H9 (cell line): ENCODE measurements at regions not wholly inside any gene's neighbourhood (a gene's known extent, or its start where the extent isn't known, plus 50 kb on each side); places are given as distances from the start of the nearest gene placed in this dataset.
A peak's percentile ranks its signal among the peaks of the same experiment; 100 is the strongest.

ENCODE experiments used
- DNase-seq: peaks from one replicate; pipeline ENCODE4 v3.0.0-alpha.2; 2017
- H2AFZ ChIP-seq: one replicate; pipeline ENCODE4 v1.6.1; 2013; ENCODE audit warnings: mild to moderate bottlenecking, low read length, control low read depth, moderate library complexity
- H2AK5ac ChIP-seq: 2 replicates; pipeline ENCODE4 v1.6.1; 2013; ENCODE audit warnings: low read length, control low read depth, mixed read lengths; ENCODE audit not compliant: insufficient read length
- H2BK120ac ChIP-seq: one replicate; pipeline ENCODE4 v1.6.1; 2013; ENCODE audit warnings: low read depth, mild to moderate bottlenecking, low read length, control low read depth, inconsistent platforms; ENCODE audit not compliant: poor library complexity, severe bottlenecking
- H2BK12ac ChIP-seq: 2 replicates; pipeline ENCODE4 v1.6.1; 2013; ENCODE audit warnings: low read length, control low read depth, mixed read lengths, low read depth; ENCODE audit not compliant: insufficient read length
- H2BK15ac ChIP-seq: 2 replicates; pipeline ENCODE4 v1.6.1; 2013; ENCODE audit warnings: low read depth, low read length, control low read depth
- H2BK20ac ChIP-seq: one replicate; pipeline ENCODE4 v1.6.1; 2013; ENCODE audit warnings: low read depth, mild to moderate bottlenecking, low read length, control low read depth, inconsistent platforms; ENCODE audit not compliant: poor library complexity, severe bottlenecking
- H2BK5ac ChIP-seq: 2 replicates; pipeline ENCODE4 v1.6.1; 2013; ENCODE audit warnings: low read length, control low read depth, mixed read lengths; ENCODE audit not compliant: insufficient read length
- H3K14ac ChIP-seq: 2 replicates; pipeline ENCODE4 v1.6.1; 2013; ENCODE audit warnings: low read length, control low read depth; ENCODE audit not compliant: insufficient read depth
- H3K18ac ChIP-seq: 2 replicates; pipeline ENCODE4 v1.6.1; 2013; ENCODE audit warnings: low read depth, mild to moderate bottlenecking, mixed read lengths, low read length, control low read depth; ENCODE audit not compliant: insufficient read length
- H3K23ac ChIP-seq: 2 replicates; pipeline ENCODE4 v1.6.1; 2013; ENCODE audit warnings: low read length, control low read depth, mixed read lengths, low read depth; ENCODE audit not compliant: insufficient read length
- H3K23me2 ChIP-seq: 2 replicates; pipeline ENCODE4 v1.6.1; 2013; ENCODE audit warnings: low read depth, mild to moderate bottlenecking, mixed read lengths, low read length, control low read depth; ENCODE audit not compliant: insufficient read length, poor library complexity, severe bottlenecking
- H3K27ac ChIP-seq: 2 replicates; pipeline ENCODE4 v1.5.1; 2013; ENCODE audit warnings: low read length, control low read depth, mixed read lengths, low read depth; ENCODE audit not compliant: insufficient read length
- H3K27me3 ChIP-seq: 2 replicates; pipeline ENCODE4 v1.6.1; 2013; ENCODE audit warnings: low read length, control low read depth, inconsistent platforms; ENCODE audit not compliant: insufficient read depth
- H3K4ac ChIP-seq: 2 replicates; pipeline ENCODE4 v1.6.1; 2013; ENCODE audit warnings: low read depth, mild to moderate bottlenecking, control low read depth, inconsistent platforms, low read length, moderate library complexity
- H3K4me1 ChIP-seq: 2 replicates; pipeline ENCODE4 v1.6.1; 2013; ENCODE audit warnings: low read length, control low read depth, inconsistent platforms; ENCODE audit not compliant: insufficient read depth
- H3K4me2 ChIP-seq: 2 replicates; pipeline ENCODE4 v1.6.1; 2013; ENCODE audit warnings: low read length, control low read depth, mixed read lengths; ENCODE audit not compliant: insufficient read length, insufficient read depth
- H3K56ac ChIP-seq: 2 replicates; pipeline ENCODE4 v1.6.1; 2013; ENCODE audit warnings: low read depth, mild to moderate bottlenecking, mixed read lengths, low read length, control low read depth; ENCODE audit not compliant: insufficient read length
- H3K79me1 ChIP-seq: 2 replicates; pipeline ENCODE4 v1.6.1; 2013; ENCODE audit warnings: low read depth, mild to moderate bottlenecking, moderate library complexity, low read length, control low read depth, inconsistent platforms; ENCODE audit not compliant: insufficient read depth, poor library complexity, severe bottlenecking
- H3K79me2 ChIP-seq: 2 replicates; pipeline ENCODE4 v1.6.1; 2013; ENCODE audit warnings: low read length, control low read depth, inconsistent platforms; ENCODE audit not compliant: insufficient read depth
- H3K9ac ChIP-seq: 2 replicates; pipeline ENCODE4 v1.6.1; 2013; ENCODE audit warnings: low read length, control low read depth, mixed read lengths; ENCODE audit not compliant: insufficient read length; ENCODE audit errors: extremely low read depth
- H3K9me3 ChIP-seq: one replicate; pipeline ENCODE4 v1.6.1; 2013; ENCODE audit warnings: low read depth, low read length, inconsistent platforms; ENCODE audit not compliant: control insufficient read depth
- H3T11ph ChIP-seq: one replicate; pipeline ENCODE4 v1.6.1; 2013; ENCODE audit warnings: mild to moderate bottlenecking, low read length, control low read depth, inconsistent platforms
- H4K20me1 ChIP-seq: one replicate; pipeline ENCODE4 v1.6.1; 2013; ENCODE audit not compliant: control insufficient read depth, insufficient read length, insufficient read depth
- H4K5ac ChIP-seq: 2 replicates; pipeline ENCODE4 v1.6.1; 2013; ENCODE audit warnings: low read depth, mild to moderate bottlenecking, mixed read lengths, low read length, control low read depth; ENCODE audit not compliant: insufficient read length
- H4K8ac ChIP-seq: replicated peaks from 2 replicates; pipeline ENCODE4 v1.6.1; 2013; ENCODE audit warnings: low read length, control low read depth, mixed read lengths, low read depth; ENCODE audit not compliant: insufficient read length
- H4K91ac ChIP-seq: 2 replicates; pipeline ENCODE4 v1.6.1; 2013; ENCODE audit warnings: low read depth, mild to moderate bottlenecking, moderate library complexity, mixed read lengths, low read length, control low read depth; ENCODE audit not compliant: insufficient read length
- H3K27ac Mint-ChIP-seq, 3 experiments: 2 replicates in 2 of 3; 3 replicates in 1 of 3; pipeline ENCODE4 v1.8.0; 2020 to 2021; ENCODE audit warnings: mixed read lengths in 3 of 3, mild to moderate bottlenecking in 1 of 3, moderate library complexity in 1 of 3
- H3K27me3 Mint-ChIP-seq: 2 replicates; pipeline ENCODE4 v1.8.0; 2021; ENCODE audit warnings: low read depth, mild to moderate bottlenecking, moderate library complexity, mixed read lengths
- H3K36me3 Mint-ChIP-seq, 3 experiments: 2 replicates in 2 of 3; 3 replicates in 1 of 3; pipeline ENCODE4 v1.8.0; 2020 to 2021; ENCODE audit warnings: low read depth in 3 of 3, mixed read lengths in 3 of 3; ENCODE audit not compliant: insufficient read depth in 1 of 3
- H3K4me1 Mint-ChIP-seq, 2 experiments: 2 replicates each; pipeline ENCODE4 v1.8.0; 2020; ENCODE audit warnings: mixed read lengths in 2 of 2
- H3K4me3 Mint-ChIP-seq, 2 experiments: 2 replicates in 1 of 2; 3 replicates in 1 of 2; pipeline ENCODE4 v1.8.0; 2020 to 2021; ENCODE audit warnings: mild to moderate bottlenecking in 2 of 2, mixed read lengths in 2 of 2, moderate library complexity in 1 of 2
- H3K9me3 Mint-ChIP-seq, 2 experiments: 2 replicates in 1 of 2; 3 replicates in 1 of 2; pipeline ENCODE4 v1.8.0; 2020; ENCODE audit warnings: mild to moderate bottlenecking in 2 of 2, mixed read lengths in 2 of 2, moderate library complexity in 1 of 2
- CTCF ChIP-seq: fragments of 200-600 bp; sonication (generic); conservative IDR thresholded peaks from 3 replicates; pipeline ENCODE4 v1.8.0; 2021; ENCODE audit warnings: antibody characterized with exemption, mild to moderate bottlenecking
- WGBS: extraction: QIAGEN DNeasy Blood & Tissue Kit; methylation state at CpG from one replicate; pipeline ENCODE4 v1.1.7; 2013; ENCODE audit warnings: missing lambda C conversion rate, low lambda C conversion rate, mixed read lengths; ENCODE audit not compliant: insufficient read length; ENCODE audit errors: extremely low coverage; 5-methylcytosine and 5-hydroxymethylcytosine counted together

- no peaks in the 10 kb centered on the region for H4K20me1 ChIP-seq
- H4K8ac ChIP-seq: no peak overlapping the region
- H2AFZ ChIP-seq: no peak overlapping the region
- H3K4me2 ChIP-seq: no peak overlapping the region
- no peak overlapping the region for H4K91ac ChIP-seq
- H3K4me1 ChIP-seq: no peaks in the 10 kb centered on the region
- H3K4me1 Mint-ChIP-seq: no peaks in the 10 kb centered on the region; a peak in 1 of 4 replicates
- no peak overlapping the region for H3K9ac ChIP-seq
- no peak overlapping the region for H2AK5ac ChIP-seq
- H3K9me3 ChIP-seq: no peaks in the 10 kb centered on the region
- H2BK5ac ChIP-seq: no peak overlapping the region
- no peak overlapping the region for H3K18ac ChIP-seq
- no peaks in the 10 kb centered on the region; the same call in 1 of the 2 replicates for H3K27me3 Mint-ChIP-seq
- no peaks in the 10 kb centered on the region for H3K79me1 ChIP-seq
- peak overlapping the region in 1 of 3 experiments; percentile 85; a peak in 1 of 7 replicates for H3K27ac Mint-ChIP-seq
- no peak overlapping the region for H2BK120ac ChIP-seq
- no peak overlapping the region for H3K56ac ChIP-seq
- no peak overlapping the region for H2BK20ac ChIP-seq
- peaks cover 4 to 5% of the 10 kb centered on the region in 2 experiments; a peak in 4 of 5 replicates for H3K9me3 Mint-ChIP-seq
- no peak overlapping the region for H4K5ac ChIP-seq
- H3T11ph ChIP-seq: no peak overlapping the region
- no peaks in the 10 kb centered on the region for H3K79me2 ChIP-seq
- no peaks in the 10 kb centered on the region for H3K27me3 ChIP-seq
- peak; percentile 31 for DNase-seq
- no peak overlapping the region for H2BK15ac ChIP-seq
- H3K14ac ChIP-seq: no peak overlapping the region
- peak; percentile 74 for TF ChIP-seq CTCF
- peaks cover 0 to 4% (median 3%) of the 10 kb centered on the region in 3 experiments; a peak in 2 of 7 replicates for H3K36me3 Mint-ChIP-seq
- no peak overlapping the region for H3K27ac ChIP-seq
- H3K4ac ChIP-seq: no peak overlapping the region
- no peak overlapping the region for H2BK12ac ChIP-seq
- no peak overlapping the region for H3K4me3 Mint-ChIP-seq
- no CpG with 5 or more reads among the region's 1 CpG for WGBS
- H3K23me2 ChIP-seq: no peaks in the 10 kb centered on the region
- H3K23ac ChIP-seq: no peak overlapping the region
These were observed 280.2 kb upstream of the SLC7A11 start for GRCh38 chr4:138522366-138522765.
